Keratinocyte (primary cell): ENCODE measurements at regions not wholly inside any gene's neighbourhood (a gene's known extent, or its start where the extent isn't known, plus 50 kb on each side); places are given as distances from the start of the nearest gene placed in this dataset.

Source experiments
- DNase-seq: peaks from one replicate; pipeline ENCODE4 v3.0.0-alpha.2; 2011; ENCODE audit warnings: low read depth, missing footprints, low spot score
- FAIRE-seq: peaks from 2 replicates; lab custom pipeline; 2011; peaks lifted over from hg19 to GRCh38; lab: Jason Lieb, UNC
- H2AFZ ChIP-seq: 2 replicates; pipeline ENCODE4 v1.6.0; 2012; ENCODE audit warnings: low read length, control low read depth, inconsistent platforms; ENCODE audit not compliant: control insufficient read depth
- H3K27ac ChIP-seq: 2 replicates; pipeline ENCODE4 v1.5.1; 2011; ENCODE audit warnings: low read length; ENCODE audit not compliant: control insufficient read depth, insufficient read depth
- H3K27me3 ChIP-seq: 3 replicates; pipeline ENCODE4 v1.6.0; 2011; ENCODE audit warnings: low read length; ENCODE audit not compliant: control insufficient read depth, insufficient read depth; ENCODE audit errors: extremely low read depth
- H3K36me3 ChIP-seq, 2 experiments: 2 replicates in 1 of 2; 3 replicates in 1 of 2; pipeline ENCODE4 v1.5.1; 2011; ENCODE audit warnings: low read length in 2 of 2, mild to moderate bottlenecking in 1 of 2; ENCODE audit not compliant: control insufficient read depth in 2 of 2, insufficient read depth in 2 of 2; ENCODE audit errors: extremely low read depth in 1 of 2
- H3K4me1 ChIP-seq: 3 replicates; pipeline ENCODE4 v1.5.1; 2011; ENCODE audit warnings: low read length; ENCODE audit not compliant: control insufficient read depth, insufficient read depth; ENCODE audit errors: extremely low read depth
- H3K4me2 ChIP-seq: 3 replicates; pipeline ENCODE4 v1.6.0; 2011; ENCODE audit warnings: low read depth, low read length; ENCODE audit not compliant: control insufficient read depth, insufficient read depth; ENCODE audit errors: extremely low read depth
- H3K4me3 ChIP-seq, 3 experiments: fragments of 200-600 bp in 1 of 3; sonication (generic) in 1 of 3; 2 replicates in 2 of 3; 3 replicates in 1 of 3; pipeline ENCODE4 v1.5.1; 2011 to 2016; ENCODE audit warnings: low read length in 3 of 3, mild to moderate bottlenecking in 3 of 3, control low read depth in 2 of 3, inconsistent platforms in 1 of 3, low read depth in 1 of 3, mixed read lengths in 1 of 3, mixed run types in 1 of 3, moderate library complexity in 1 of 3; ENCODE audit not compliant: control insufficient read depth in 2 of 3, insufficient read depth in 2 of 3; ENCODE audit errors: extremely low read depth in 1 of 3
- H3K79me2 ChIP-seq: 2 replicates; pipeline ENCODE4 v1.6.0; 2012; ENCODE audit warnings: low read length; ENCODE audit not compliant: control insufficient read depth, insufficient read depth
- H3K9ac ChIP-seq: 3 replicates; pipeline ENCODE4 v1.6.0; 2011; ENCODE audit warnings: low read length; ENCODE audit not compliant: control insufficient read depth, insufficient read depth; ENCODE audit errors: extremely low read depth
- H3K9me1 ChIP-seq: 3 replicates; pipeline ENCODE4 v1.6.0; 2011; ENCODE audit warnings: low read length; ENCODE audit not compliant: control insufficient read depth, insufficient read depth; ENCODE audit errors: extremely low read depth
- H3K9me3 ChIP-seq: 2 replicates; pipeline ENCODE4 v1.5.1; 2012; ENCODE audit warnings: low read depth, low read length; ENCODE audit not compliant: control insufficient read depth
- H4K20me1 ChIP-seq: 3 replicates; pipeline ENCODE4 v1.6.0; 2011; ENCODE audit warnings: low read length; ENCODE audit not compliant: control insufficient read depth, insufficient read depth; ENCODE audit errors: extremely low read depth
- CTCF ChIP-seq, 3 experiments: IDR thresholded peaks in 1 of 3; conservative IDR thresholded peaks in 1 of 3; optimal IDR thresholded peaks in 1 of 3; 2 replicates in 2 of 3; 3 replicates in 1 of 3; pipeline versions ENCODE3 to v1.5.1; 2011; ENCODE audit warnings: low read length in 3 of 3, mild to moderate bottlenecking in 3 of 3, moderate library complexity in 2 of 3, control low read depth in 1 of 3, inconsistent platforms in 1 of 3; ENCODE audit not compliant: insufficient read depth in 2 of 3; ENCODE audit errors: extremely low read depth in 1 of 3
- EZH2 ChIP-seq: IDR thresholded peaks from one replicate; pipeline ENCODE4 v1.6.1; 2012; ENCODE audit warnings: inconsistent platforms, mild to moderate bottlenecking, low read length, moderate library complexity
- dilution Hi-C: fragments of 300-500 bp; cut with MboI; formaldehyde crosslinking; loops from one replicate; pipeline ENCODE4 v1.7.0; 2020; ENCODE audit warnings: low sequenced_read_pairs; ENCODE audit not compliant: extremely low pct_ligation_motif_present

GRCh38 chr4:33482773-33483172 lies 2761.5 kb downstream of the ARAP2 start:
- Histone ChIP-seq H3K27me3 (no peaks in the 10 kb centered on the region), H3K27ac (no peak overlapping the region), H3K4me3 (no peak overlapping the region), H2AFZ (no peak overlapping the region), H3K9me3 (no peaks in the 10 kb centered on the region), H3K4me2 (no peak overlapping the region), H3K36me3 (no peaks in the 10 kb centered on the region), H3K9ac (no peak overlapping the region), H3K9me1 (no peaks in the 10 kb centered on the region), H3K79me2 (no peaks in the 10 kb centered on the region), H4K20me1 (no peaks in the 10 kb centered on the region), H3K4me1 (no peaks in the 10 kb centered on the region)
- TF ChIP-seq CTCF (optimal IDR thresholded peaks at IDR 0.05 in 1 of 3, IDR thresholded peaks at IDR 0.05 in 1 of 3, conservative IDR thresholded peaks at IDR 0.05 in 1 of 3; ENCODE audit: extremely low read depth in 1 of 3, insufficient read depth in 2 of 3, low read length in 3 of 3): no peak
- TF ChIP-seq EZH2: no peak
- DNase-seq (no peak), FAIRE-seq (no peak)
- dilution Hi-C loops: no loop called here

DNA sequence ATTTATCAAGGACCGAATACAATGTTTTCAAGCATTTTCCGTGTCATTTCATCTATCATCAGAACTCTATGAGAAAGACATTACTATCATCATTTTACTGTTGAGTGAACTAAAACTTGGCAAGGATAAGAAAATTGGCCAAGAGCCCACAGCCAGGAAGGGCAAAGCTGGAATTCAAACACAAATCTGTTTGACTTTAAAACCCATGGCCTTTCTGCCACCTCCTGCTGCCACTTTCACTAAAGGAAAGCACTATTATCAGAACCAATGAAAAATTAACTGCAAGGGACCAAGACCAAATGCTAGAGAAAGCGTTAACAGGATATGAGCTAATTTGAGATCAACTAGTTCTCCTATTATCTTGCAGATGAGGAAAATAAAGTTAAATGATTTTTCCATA lies 2759.2 kb downstream of the ARAP2 start:
- H3K27ac ChIP-seq: no peak overlapping the region
- no peaks in the 10 kb centered on the region for H3K79me2 ChIP-seq
- no peak for DNase-seq
- no peaks in the 10 kb centered on the region for H3K36me3 ChIP-seq
- no peak overlapping the region for H2AFZ ChIP-seq
- no peak overlapping the region for H3K4me2 ChIP-seq
- no peaks in the 10 kb centered on the region for H4K20me1 ChIP-seq
- dilution Hi-C loops: no loop called here
- H3K4me3 ChIP-seq: no peak overlapping the region
- no peaks in the 10 kb centered on the region for H3K9me1 ChIP-seq
- FAIRE-seq: no peak
- H3K27me3 ChIP-seq: no peaks in the 10 kb centered on the region
- H3K9me3 ChIP-seq: no peaks in the 10 kb centered on the region
- H3K9ac ChIP-seq: no peak overlapping the region
- TF ChIP-seq EZH2 (no peak), CTCF (optimal IDR thresholded peaks at IDR 0.05 in 1 of 3, IDR thresholded peaks at IDR 0.05 in 1 of 3, conservative IDR thresholded peaks at IDR 0.05 in 1 of 3; ENCODE audit: extremely low read depth in 1 of 3, insufficient read depth in 2 of 3, low read length in 3 of 3) (no peak)
- no peaks in the 10 kb centered on the region for H3K4me1 ChIP-seq
